Right renal pelvis (tissue), 4 donors: ENCODE measurements at regions not wholly inside any gene's neighbourhood (a gene's known extent, or its start where the extent isn't known, plus 50 kb on each side); places are given as distances from the start of the nearest gene placed in this dataset.

ENCODE experiments used
- DNase-seq, 4 donors: peaks; one replicate each; pipeline ENCODE4 v3.0.0-alpha.2; 2013; ENCODE audit warnings: low read depth in 4 of 4, low spot score in 3 of 4, missing footprints in 1 of 4

DNA sequence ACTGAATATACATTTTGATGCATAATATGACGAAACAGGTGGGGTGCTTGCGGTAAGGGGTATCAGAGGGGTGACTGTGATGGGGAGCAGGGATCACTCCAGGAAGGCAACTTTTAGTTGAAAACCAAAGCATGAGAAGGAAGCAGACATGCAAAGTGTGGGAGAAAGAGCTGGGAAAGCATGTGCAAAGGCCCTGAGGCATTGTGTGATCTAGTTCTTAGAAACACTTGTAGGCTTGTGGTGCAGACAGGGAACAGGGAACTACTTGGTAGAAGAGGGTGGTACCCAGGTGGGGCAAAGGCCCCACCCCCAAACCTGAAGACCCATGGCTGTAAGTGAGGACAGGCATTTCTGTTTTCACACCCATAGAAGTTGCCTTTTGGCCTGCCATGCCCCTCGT, 459.9 kb upstream of the EEF2KMT start:
- DNase-seq = no peak

- no peak for DNase-seq
Measured at GRCh38 chr16:5556158-5556810, 458.7 kb upstream of the EEF2KMT start.

DNA sequence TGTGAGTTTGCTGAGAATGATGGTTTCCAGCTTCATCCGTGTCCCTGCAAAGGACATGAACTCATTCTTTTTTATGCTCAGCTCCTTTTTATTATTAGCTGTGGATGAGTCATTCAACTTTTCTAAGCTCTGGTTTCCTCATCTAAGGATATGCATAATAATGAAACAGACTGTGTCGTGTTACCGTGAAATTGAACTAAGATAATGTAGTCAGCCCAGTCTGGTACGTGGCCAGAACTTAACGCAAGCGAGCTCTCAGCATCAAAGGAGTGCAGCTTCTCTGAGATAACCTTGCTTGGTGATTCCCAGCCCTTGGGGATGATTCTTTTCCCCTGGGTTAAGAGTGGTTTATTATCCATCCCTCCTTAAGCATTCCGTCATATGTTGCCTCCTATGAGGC, 454.3 kb upstream of the EEF2KMT start:
- DNase-seq = no peak

- DNase-seq = no peak
Measured at GRCh38 chr16:5549802-5550201, 452.2 kb upstream of the EEF2KMT start.

DNA sequence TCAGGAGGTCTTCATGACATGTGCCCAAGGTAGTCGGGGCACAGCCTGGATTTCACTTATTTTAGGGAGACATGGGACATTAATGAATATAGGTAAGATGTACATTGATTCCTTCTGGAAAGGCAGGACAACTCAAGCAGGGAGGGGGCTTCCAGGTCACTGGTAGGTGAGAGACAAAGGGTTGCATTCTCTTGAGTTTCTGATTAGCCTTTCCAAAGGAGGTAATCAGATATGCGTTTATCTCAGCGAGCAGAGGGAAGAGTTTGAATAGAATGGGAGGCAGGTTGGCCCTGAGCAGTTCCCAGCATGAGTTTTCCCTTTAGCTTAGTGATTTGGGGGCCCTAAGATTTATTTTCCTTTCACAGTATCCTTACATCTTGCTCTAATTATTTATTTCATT, 443.8 kb upstream of the EEF2KMT start:
- no peak for DNase-seq

GRCh38 chr16:5537347-5537746, 439.8 kb upstream of the EEF2KMT start:
- DNase-seq = no peak

DNA sequence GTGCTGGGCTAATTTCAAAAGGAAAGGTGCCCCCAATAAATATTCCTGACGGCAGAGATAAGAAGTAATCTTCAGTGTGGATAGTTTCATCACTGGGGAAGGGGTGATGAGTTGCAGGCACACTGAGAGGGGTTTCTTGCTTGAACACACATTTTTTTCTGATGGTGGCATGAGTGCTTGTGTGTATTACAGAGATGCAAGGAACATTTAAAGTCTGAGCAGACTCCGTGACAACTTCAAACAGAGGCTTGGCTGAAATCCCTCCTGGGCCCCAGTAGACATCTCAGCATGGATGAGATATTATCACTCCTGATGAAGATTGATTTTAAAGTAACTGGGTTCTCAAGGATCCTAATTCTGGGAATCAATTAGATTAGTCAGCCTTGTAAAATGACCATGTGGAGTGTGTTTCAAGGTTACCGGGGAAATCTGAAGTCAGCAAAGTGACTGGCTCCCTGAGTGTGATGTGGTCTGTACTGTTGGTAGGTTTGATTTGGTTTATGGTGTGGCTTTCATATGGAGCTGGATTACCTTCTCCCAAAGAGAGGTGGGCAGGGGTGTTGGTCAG, 435.8 kb upstream of the EEF2KMT start:
- DNase-seq = no peak

DNA sequence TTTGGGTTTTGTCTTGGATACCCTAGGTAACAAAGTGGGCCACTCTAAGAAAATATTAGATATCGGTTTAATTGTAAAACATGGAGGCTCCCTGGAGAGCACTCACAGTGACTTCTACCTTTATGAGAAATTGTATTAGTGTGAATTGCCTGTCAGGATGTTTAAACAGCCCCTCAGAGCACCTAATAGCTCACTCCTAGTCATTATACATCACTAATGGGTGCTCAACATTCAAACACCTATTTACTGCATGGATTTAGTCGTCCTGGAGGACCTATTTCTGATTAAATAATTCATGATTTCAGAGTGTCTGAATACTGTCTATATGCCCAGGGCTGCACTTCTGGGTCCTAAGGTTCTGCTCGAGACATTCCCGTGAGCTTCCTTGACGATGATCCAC, 430.2 kb upstream of the EEF2KMT start:
- DNase-seq = no peak

DNA sequence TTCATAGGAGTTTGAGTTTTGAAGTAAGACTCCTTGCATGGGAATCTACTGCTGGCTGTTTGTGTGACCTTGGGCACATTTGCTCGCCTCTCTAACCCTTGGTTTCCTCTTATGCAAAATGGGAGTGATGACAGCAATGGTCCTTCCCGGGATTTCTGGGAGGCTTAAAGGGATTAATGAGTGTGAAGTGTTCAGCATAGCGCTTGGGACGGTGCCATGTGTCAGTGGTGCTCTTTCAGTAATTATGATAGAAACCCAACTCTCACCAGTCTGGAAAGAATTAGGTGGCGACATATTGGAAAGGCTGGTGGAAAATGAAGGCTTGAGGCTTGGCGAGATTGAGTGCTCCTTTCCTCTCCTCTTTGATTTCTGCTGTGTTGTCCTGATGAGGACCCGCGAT, 429.2 kb upstream of the EEF2KMT start:
- DNase-seq = no peak

- DNase-seq = no peak
Measured at GRCh38 chr16:5523829-5524228, 426.2 kb upstream of the EEF2KMT start.

DNA sequence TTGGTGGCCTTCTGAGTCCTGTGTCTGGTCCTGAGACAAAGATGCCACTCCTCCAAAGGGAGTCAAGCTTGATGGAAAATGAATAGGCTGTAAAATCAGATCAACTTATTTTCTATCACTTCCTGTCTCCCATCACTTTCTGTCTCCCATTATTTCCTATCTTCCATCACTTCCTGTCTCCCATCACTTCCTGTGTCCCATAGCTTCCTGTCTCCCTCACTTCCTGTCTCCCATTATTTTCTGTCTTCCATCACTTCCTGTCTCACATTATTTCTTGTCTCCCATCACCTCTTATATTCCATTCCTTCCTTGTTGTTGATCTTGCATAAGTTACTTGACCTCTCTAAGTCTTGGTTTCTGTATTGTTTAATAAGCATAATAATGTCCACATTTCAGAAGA, 418.5 kb upstream of the EEF2KMT start:
- DNase-seq = no peak

- no peak for DNase-seq
Measured at GRCh38 chr16:5512014-5512413, 414.4 kb upstream of the EEF2KMT start.

GRCh38 chr16:5510819-5511370, 413.3 kb upstream of the EEF2KMT start:
- DNase-seq = no peak

- no peak for DNase-seq
Measured at GRCh38 chr16:5509794-5510193, 412.2 kb upstream of the EEF2KMT start.

- no peak for DNase-seq
Measured at GRCh38 chr16:5509336-5509735, 411.7 kb upstream of the EEF2KMT start.

GRCh38 chr16:5508371-5508770, 410.8 kb upstream of the EEF2KMT start:
- no peak for DNase-seq

- no peak for DNase-seq
Measured at GRCh38 chr16:5506021-5506420, 408.4 kb upstream of the EEF2KMT start.

DNA sequence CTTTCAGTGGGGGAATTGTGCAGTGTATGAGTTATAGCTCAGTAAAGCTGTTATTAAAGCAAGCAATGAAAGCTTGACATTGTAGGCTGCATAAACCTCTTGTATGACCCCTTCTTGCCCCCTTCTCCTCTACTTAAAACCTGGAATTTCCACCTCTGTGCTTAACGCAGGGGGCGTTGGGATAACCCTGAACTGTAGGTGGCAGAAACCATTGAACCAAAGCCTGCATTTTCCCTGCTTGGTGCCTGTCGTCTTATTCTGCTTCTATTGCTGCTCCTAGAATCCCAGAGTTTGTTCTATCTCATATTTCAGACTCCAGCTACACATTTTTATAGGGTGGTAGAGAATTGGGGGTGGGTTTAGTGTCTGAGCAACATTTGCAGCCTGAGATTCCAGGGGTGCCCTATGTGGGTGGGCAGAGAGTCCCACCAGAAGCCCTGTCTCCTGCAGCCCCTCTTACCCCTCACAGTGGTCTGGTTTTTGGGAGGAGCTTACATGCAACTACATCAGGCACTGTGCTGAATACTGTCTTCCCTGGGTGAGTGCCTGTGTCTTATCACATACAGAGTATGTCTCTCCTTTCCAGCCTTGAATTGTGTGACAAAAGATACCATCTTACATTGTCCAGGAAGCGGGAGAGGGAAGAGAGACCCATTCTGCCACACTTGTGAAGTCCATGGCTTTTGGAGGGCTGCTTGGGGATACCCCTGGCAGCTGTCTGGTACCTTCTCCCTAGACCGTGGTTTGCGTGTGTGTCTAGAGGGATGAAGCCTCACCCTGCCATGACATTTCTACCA, 407.7 kb upstream of the EEF2KMT start:
- no peak for DNase-seq

- DNase-seq = no peak
Measured at GRCh38 chr16:5504064-5504781, 406.6 kb upstream of the EEF2KMT start.

- DNase-seq = no peak
Measured at GRCh38 chr16:5502944-5503343, 405.3 kb upstream of the EEF2KMT start.

GRCh38 chr16:5502467-5502869, 404.9 kb upstream of the EEF2KMT start:
- DNase-seq = peak in 1 of 4 donors; percentile 18
